Small intestine (tissue), 7 donors: ENCODE measurements at regions not wholly inside any gene's neighbourhood (a gene's known extent, or its start where the extent isn't known, plus 50 kb on each side); places are given as distances from the start of the nearest gene placed in this dataset.
"Not testable (repeated sequence)": the region's sequence is repeated elsewhere in the genome, so short reads cannot be mapped to it uniquely, and the experiment has no call there.

Experiments
- DNase-seq, 2 donors: peaks; one replicate each; pipeline versions ENCODE4 v3.0.0 to v3.0.0-alpha.2; 2013
- FAIRE-seq: peaks from 2 replicates; lab custom pipeline; 2012; peaks lifted over from hg19 to GRCh38; lab: Jason Lieb, UNC
- H3K27ac ChIP-seq, 3 donors: one replicate each; pipeline ENCODE4 v1.5.1; 2013; ENCODE audit warnings: low read length in 2 of 3, mild to moderate bottlenecking in 2 of 3, control low read depth in 1 of 3, inconsistent platforms in 1 of 3, low read depth in 1 of 3, moderate library complexity in 1 of 3
- H3K27me3 ChIP-seq, 3 donors: one replicate each; pipeline ENCODE4 v1.6.1; 2013; ENCODE audit warnings: low read length in 3 of 3, inconsistent platforms in 1 of 3; ENCODE audit not compliant: control insufficient read depth in 3 of 3, insufficient read depth in 3 of 3
- H3K36me3 ChIP-seq, 3 donors: one replicate each; pipeline ENCODE4 v1.6.1; 2013; ENCODE audit warnings: low read length in 3 of 3, inconsistent platforms in 1 of 3, low read depth in 1 of 3, mild to moderate bottlenecking in 1 of 3, moderate library complexity in 1 of 3; ENCODE audit not compliant: control insufficient read depth in 3 of 3, insufficient read depth in 2 of 3
- H3K4me1 ChIP-seq, 3 donors: one replicate each; pipeline ENCODE4 v1.6.1; 2013; ENCODE audit warnings: low read length in 2 of 3, inconsistent platforms in 1 of 3, low read depth in 1 of 3, mild to moderate bottlenecking in 1 of 3, moderate library complexity in 1 of 3; ENCODE audit not compliant: control insufficient read depth in 3 of 3, insufficient read depth in 2 of 3
- H3K4me3 ChIP-seq, 3 donors: one replicate each; pipeline ENCODE4 v1.5.1; 2013; ENCODE audit warnings: low read length in 3 of 3, control low read depth in 1 of 3, inconsistent platforms in 1 of 3, low read depth in 1 of 3, mild to moderate bottlenecking in 1 of 3, moderate library complexity in 1 of 3
- H3K9me3 ChIP-seq, 2 donors: one replicate each; pipeline ENCODE4 v1.6.1; 2013; ENCODE audit warnings: low read depth in 1 of 2, low read length in 1 of 2; ENCODE audit not compliant: control insufficient read depth in 2 of 2, insufficient read depth in 1 of 2
- WGBS, 3 donors: extraction: QIAGEN DNeasy Blood & Tissue Kit; methylation state at CpG; one replicate each; pipeline ENCODE4 v1.1.7; 2013; 5-methylcytosine and 5-hydroxymethylcytosine counted together
- donor health status: healthy with polysubstance abuse.
- donor health status: control.
- donor health status: control.
- donor health status: Bipolar disorder and iron deficiency.
- donor health status: healthy.

DNA sequence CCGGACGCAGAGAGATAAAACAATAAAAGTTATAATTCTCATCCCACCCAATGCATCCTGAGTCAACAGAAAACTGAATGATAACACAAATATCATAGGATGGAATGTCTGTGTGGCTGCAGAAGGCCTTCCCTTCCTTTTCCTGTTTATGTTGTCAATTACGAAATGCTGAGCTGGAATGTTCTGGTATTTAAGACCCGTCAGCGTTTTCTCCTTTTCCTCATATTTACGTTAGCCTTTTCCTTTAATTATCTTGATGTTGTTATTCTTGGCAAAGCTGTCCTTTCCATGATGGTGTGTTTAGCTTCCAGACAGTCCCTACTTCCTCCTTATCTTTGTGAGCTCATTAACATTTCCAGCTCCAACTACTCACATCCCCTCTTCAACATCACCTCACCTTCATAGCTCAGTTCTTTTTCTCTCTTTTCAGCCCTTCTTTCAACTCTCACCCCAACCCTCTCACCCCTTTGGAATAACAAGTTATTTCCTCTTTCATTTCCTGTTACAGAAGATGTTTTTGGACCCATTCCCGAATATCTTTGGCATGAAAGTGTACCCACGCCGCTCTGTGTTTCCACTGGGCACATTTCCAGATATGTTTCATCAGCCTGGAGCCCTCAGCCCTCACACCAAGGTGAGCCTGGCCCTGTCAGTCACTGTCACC lies 221.6 kb downstream of the NR2F1-AS1 start:
- FAIRE-seq (no peak), DNase-seq (peak; percentile 1 to 12)
- Histone ChIP-seq H3K27me3 (no peaks in the 10 kb centered on the region), H3K4me3 (no peak overlapping the region), H3K9me3 (no peaks in the 10 kb centered on the region), H3K27ac (peak overlapping the region in 2 of 3 donors; percentile 30 to 78), H3K4me1 (no peaks in the 10 kb centered on the region), H3K36me3 (no peaks in the 10 kb centered on the region)
- WGBS, 3 donors, result 52 to 69% (median 63%) methylated on average over 9 of the region's 9 CpGs

DNA sequence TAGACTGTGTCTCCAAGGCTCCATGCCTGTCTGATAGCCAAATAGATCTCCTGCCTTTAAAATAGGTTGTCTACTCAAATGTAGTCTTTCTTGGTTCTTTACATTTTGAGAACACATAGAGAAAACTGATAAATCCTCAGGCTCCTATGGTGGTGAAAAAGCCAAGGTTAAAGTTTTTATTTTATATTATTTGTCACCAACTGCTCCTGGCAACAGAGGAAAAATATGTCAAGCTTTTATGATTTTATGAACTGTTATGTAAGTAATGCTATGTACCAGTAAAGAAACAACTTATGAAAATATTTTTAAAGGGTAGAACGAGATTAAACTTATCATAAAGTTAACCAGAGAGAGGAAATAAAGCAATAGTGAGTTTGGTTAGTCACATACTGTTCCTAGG lies 222.8 kb downstream of the NR2F1-AS1 start:
- FAIRE-seq (no peak), DNase-seq (no peak)
- Histone ChIP-seq H3K4me1 (no peaks in the 10 kb centered on the region), H3K27me3 (no peaks in the 10 kb centered on the region), H3K27ac (no peak overlapping the region), H3K9me3 (no peaks in the 10 kb centered on the region), H3K4me3 (no peak overlapping the region), H3K36me3 (no peaks in the 10 kb centered on the region)
- whole genome bisulfite sequencing, 3 donors, result 40 to 68% (median 47%) methylated on average over 1 of the region's 1 CpG

DNA sequence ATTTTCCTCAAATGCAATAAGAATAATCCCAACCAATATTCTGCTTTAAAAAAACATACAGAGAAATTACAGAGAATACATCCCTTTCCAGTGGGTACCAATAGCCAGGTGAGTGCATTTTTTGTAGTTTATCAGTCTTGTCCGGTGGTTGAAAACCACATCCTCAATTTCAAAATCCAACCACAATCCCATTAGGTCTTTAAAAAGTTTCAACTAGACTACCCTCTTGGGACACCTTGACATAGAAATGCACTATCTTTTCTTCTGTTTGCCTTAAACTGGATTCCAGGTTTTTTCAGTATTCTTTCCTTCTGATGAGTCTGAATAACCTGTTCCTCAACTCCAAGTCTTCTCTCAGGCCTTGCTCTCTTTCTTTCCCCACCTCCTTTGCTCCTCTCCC lies 223.3 kb downstream of the NR2F1-AS1 start:
- FAIRE-seq (no peak), DNase-seq (no peak)
- Histone ChIP-seq H3K27me3 (no peaks in the 10 kb centered on the region), H3K27ac (no peak overlapping the region), H3K4me1 (no peaks in the 10 kb centered on the region), H3K9me3 (no peaks in the 10 kb centered on the region), H3K4me3 (no peak overlapping the region), H3K36me3 (no peaks in the 10 kb centered on the region)
- WGBS, 3 donors, result 54 to 75% (median 57%) methylated on average over 1 of the region's 1 CpG

DNA sequence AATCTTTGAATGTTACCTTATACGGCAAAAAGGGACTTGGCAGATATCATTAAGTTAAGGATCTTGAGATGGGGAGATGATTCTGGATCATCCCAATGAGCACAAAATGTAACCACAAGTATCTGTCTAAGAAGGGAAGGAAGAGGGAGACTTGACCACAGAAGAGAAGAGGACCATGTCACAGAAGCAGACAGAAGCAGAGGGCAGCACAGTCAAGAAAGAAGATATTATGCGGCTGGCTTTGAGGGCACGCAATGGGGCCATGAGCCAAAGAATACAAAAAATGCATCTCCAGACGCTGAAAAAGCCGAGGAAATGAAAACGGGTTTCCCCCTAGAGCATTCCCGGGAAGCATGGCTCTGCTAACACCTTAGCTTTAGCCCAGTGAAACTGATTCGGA lies 225.3 kb downstream of the NR2F1-AS1 start:
- H3K27ac ChIP-seq, result no peak overlapping the region
- no peak for DNase-seq
- 82 to 87% (median 85%) methylated on average over 8 of the region's 8 CpGs for WGBS, 3 donors
- H3K9me3 ChIP-seq, result no peaks in the 10 kb centered on the region
- H3K4me1 ChIP-seq, result no peaks in the 10 kb centered on the region
- no peaks in the 10 kb centered on the region for H3K36me3 ChIP-seq
- no peak overlapping the region for H3K4me3 ChIP-seq
- FAIRE-seq, result no peak
- no peaks in the 10 kb centered on the region for H3K27me3 ChIP-seq

DNA sequence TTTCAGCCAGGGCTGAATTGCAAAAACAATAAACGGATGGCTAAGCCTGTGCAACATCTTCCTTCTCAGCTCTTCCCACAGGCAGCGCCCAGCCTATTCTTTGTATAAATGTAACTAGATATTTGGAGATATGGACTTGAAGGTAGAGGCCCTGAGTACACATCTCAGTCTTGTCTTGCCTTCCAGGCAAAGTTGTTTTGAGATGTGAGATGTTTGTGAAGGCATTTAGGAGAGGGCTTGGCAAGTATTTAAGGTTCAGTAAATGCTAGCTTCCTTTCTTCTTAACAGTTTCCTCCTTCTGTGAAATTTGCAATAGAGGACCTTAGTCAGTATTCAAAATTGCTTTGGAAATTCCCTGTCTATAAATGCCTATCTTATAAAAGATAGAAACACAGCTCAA lies 228.8 kb downstream of the NR2F1-AS1 start:
- no peak for DNase-seq
- Histone ChIP-seq H3K4me1 (no peaks in the 10 kb centered on the region), H3K9me3 (no peaks in the 10 kb centered on the region), H3K27me3 (no peaks in the 10 kb centered on the region), H3K4me3 (no peak overlapping the region), H3K36me3 (no peaks in the 10 kb centered on the region), H3K27ac (no peak overlapping the region)
- WGBS, 3 donors, result 80 to 83% (median 81%) methylated on average over 2 of the region's 2 CpGs
- no peak for FAIRE-seq

DNA sequence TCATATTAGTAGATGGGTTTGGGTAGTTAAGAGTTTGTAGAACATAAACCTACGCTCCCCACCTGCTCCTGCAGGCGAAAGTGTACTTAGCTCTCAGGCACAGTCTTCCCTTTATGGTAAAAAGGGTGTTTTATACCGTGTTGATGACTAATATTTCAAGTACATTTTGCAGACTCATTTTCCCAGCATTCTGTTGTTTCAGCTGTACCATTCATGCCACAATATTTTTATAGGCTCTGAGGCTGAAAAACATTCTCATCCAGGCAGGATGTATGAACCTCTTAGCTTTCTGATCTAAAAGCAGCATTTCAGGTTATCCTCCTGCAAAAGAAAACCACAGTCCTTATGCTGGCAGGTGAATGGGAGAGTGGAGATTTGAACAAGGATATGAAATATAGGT lies 231.4 kb downstream of the NR2F1-AS1 start:
- FAIRE-seq, result no peak
- 62 to 72% (median 67%) methylated on average over 3 of the region's 3 CpGs for WGBS, 3 donors

DNA sequence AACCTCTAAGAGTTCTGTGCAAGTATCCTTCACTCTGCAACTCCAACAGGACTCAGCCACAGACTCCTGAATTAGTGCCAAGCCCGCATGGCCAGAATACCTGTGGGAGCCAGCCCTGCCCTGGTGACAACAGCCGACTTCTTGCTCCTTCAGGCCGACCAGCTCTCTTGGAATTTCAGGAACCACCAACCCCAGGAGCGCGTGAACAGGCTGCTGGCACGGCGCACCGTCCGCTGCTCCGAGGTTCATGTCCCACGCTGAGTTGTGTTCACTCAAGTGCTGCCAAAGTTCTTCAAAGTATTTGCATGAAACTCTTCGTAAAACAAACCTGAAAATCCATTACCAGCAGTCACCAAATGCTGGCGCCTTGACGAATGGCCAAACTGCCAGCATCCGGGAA lies 232.8 kb downstream of the NR2F1-AS1 start:
- DNase-seq, result no peak
- no peaks in the 10 kb centered on the region for H3K27me3 ChIP-seq
- no peaks in the 10 kb centered on the region for H3K4me1 ChIP-seq

More for the DNA sequence above, 231.4 kb downstream of the NR2F1-AS1 start:
- no peaks in the 10 kb centered on the region for H3K36me3 ChIP-seq
- no peaks in the 10 kb centered on the region for H3K4me1 ChIP-seq
- no peaks in the 10 kb centered on the region for H3K9me3 ChIP-seq
- no peak for DNase-seq
- H3K27ac ChIP-seq, result no peak overlapping the region
- no peaks in the 10 kb centered on the region for H3K27me3 ChIP-seq
- no peak overlapping the region for H3K4me3 ChIP-seq

DNA sequence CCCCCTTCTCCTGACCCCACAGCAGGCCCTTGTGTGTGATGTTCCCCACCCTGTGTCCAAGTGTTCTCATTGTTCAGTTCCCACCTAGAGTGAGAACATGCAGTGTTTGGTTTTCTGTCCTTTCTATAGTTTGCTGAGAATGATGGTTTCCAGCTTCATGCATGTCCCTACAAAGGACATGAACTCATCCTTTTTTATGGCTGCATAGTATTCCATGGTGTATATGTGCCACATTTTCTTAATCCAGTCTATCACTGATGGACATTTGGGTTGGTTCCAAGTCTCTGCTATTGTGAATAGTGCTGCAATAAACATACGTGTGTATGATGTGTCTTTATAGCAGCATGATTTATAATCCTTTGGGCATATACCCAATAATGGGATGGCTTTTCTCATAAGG lies 234.2 kb downstream of the NR2F1-AS1 start:
- not testable (repeated sequence) for H3K27ac ChIP-seq
- WGBS, 3 donors, result 7 to 65% (median 50%) methylated on average over 1 of the region's 1 CpG

More for the DNA sequence above, 232.8 kb downstream of the NR2F1-AS1 start:
- no peaks in the 10 kb centered on the region for H3K36me3 ChIP-seq
- no peak overlapping the region for H3K4me3 ChIP-seq
- FAIRE-seq, result no peak
- no peak overlapping the region for H3K27ac ChIP-seq
- WGBS, 3 donors, result 85 to 90% (median 89%) methylated on average over 15 of the region's 15 CpGs
- no peaks in the 10 kb centered on the region for H3K9me3 ChIP-seq

DNA sequence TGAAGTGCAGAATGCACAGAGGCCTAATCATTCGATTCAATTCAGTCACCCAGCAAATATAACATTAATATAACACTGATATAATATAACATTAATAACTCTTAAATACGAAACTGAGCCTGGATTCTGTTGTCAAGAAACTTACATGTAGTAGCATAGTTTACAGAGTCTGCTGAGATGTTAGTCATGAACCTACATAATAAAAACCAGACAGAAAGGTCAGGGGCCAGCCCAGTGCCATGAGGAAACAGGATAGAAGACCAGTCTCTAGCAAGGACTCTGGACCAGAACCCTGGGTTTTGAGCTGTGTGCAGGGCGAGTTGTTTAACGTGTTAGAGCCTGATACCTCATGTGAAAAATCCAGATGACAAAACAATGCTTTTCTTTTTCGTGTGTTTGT lies 234.7 kb downstream of the NR2F1-AS1 start:
- 71 to 83% (median 72%) methylated on average over 5 of the region's 5 CpGs for WGBS, 3 donors
- Histone ChIP-seq H3K4me1 (no peaks in the 10 kb centered on the region), H3K27ac (no peak overlapping the region), H3K9me3 (no peaks in the 10 kb centered on the region), H3K4me3 (no peak overlapping the region), H3K36me3 (no peaks in the 10 kb centered on the region), H3K27me3 (no peaks in the 10 kb centered on the region)
- DNase-seq (no peak), FAIRE-seq (no peak)

More for the DNA sequence above, 234.2 kb downstream of the NR2F1-AS1 start:
- H3K4me3 ChIP-seq, FAIRE-seq, DNase-seq, H3K36me3 ChIP-seq, H3K27me3 ChIP-seq, H3K9me3 ChIP-seq, H3K4me1 ChIP-seq: not testable (repeated sequence)
